Upper lobe of right lung (tissue), 1 donor: ENCODE measurements at regions not wholly inside any gene's neighbourhood (a gene's known extent, or its start where the extent isn't known, plus 50 kb on each side); places are given as distances from the start of the nearest gene placed in this dataset.

ENCODE experiments used
- ATAC-seq: fragments of 200-7000 bp; cut with Tn5 transposase; one replicate; pipeline ENCODE4 v1.9.1; 2020; ENCODE audit warnings: mild to moderate bottlenecking, moderate library complexity
- DNase-seq: peaks from one replicate; pipeline ENCODE4 v3.0.0-alpha.2; 2020
- H3K27ac ChIP-seq: fragments of 200-600 bp; one replicate; pipeline ENCODE4 v1.8.0; 2022
- H3K27me3 ChIP-seq: fragments of 200-600 bp; one replicate; pipeline ENCODE4 v1.8.0; 2022; ENCODE audit warnings: mild to moderate bottlenecking
- H3K36me3 ChIP-seq: fragments of 200-600 bp; one replicate; pipeline ENCODE4 v1.8.0; 2022
- H3K4me1 ChIP-seq: fragments of 200-600 bp; one replicate; pipeline ENCODE4 v1.8.0; 2022
- H3K4me3 ChIP-seq: fragments of 200-600 bp; one replicate; pipeline ENCODE4 v1.8.0; 2022; ENCODE audit warnings: mild to moderate bottlenecking
- H3K9me3 ChIP-seq: fragments of 200-600 bp; one replicate; pipeline ENCODE4 v1.8.0; 2022
- intact Hi-C: fragments of 100-400 bp; cut with DNase I; formaldehyde crosslinking; loops from one replicate; pipeline ENCODE4 v1.11.0; 2022
- TF ChIP-seq, protein P1 (sequence below): fragments of 200-600 bp; IDR thresholded peaks from one replicate; pipeline ENCODE4 v1.8.0; 2022; ENCODE audit warnings: antibody characterized with exemption
- donor health status: DM: no; HTN: yes; CAD: no; lungs with severe emphysema.

DNA sequence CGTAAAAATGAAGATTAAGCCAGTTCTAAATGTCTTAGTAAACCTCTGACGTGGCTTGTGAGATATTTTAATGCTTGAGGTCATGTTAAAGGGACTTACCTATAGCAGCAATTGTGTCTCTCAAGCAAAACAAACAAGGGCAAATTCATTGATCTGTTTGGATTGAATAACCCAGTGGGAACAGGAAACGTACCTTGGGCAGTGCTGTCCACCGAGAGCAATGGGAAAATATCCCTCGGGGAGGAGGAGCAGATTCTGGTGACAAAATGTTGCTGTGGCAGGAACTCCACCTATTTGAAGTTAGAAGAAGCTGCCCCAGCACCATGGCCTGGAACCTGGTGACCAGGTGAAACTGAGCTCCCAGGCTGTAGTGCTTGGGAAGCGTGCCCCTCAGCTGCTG lies 107.1 kb upstream of the FZD8 start:
- no peaks in the 10 kb centered on the region for H3K36me3 ChIP-seq
- TF ChIP-seq, protein P1, sequence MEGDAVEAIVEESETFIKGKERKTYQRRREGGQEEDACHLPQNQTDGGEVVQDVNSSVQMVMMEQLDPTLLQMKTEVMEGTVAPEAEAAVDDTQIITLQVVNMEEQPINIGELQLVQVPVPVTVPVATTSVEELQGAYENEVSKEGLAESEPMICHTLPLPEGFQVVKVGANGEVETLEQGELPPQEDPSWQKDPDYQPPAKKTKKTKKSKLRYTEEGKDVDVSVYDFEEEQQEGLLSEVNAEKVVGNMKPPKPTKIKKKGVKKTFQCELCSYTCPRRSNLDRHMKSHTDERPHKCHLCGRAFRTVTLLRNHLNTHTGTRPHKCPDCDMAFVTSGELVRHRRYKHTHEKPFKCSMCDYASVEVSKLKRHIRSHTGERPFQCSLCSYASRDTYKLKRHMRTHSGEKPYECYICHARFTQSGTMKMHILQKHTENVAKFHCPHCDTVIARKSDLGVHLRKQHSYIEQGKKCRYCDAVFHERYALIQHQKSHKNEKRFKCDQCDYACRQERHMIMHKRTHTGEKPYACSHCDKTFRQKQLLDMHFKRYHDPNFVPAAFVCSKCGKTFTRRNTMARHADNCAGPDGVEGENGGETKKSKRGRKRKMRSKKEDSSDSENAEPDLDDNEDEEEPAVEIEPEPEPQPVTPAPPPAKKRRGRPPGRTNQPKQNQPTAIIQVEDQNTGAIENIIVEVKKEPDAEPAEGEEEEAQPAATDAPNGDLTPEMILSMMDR, result no peak
- intact Hi-C loops, result no loop called here
- H3K27me3 ChIP-seq, result no peaks in the 10 kb centered on the region
- ATAC-seq, result no peak
- H3K9me3 ChIP-seq, result no peaks in the 10 kb centered on the region
- H3K27ac ChIP-seq, result no peak overlapping the region
- no peak overlapping the region for H3K4me3 ChIP-seq
- H3K4me1 ChIP-seq, result no peaks in the 10 kb centered on the region
- DNase-seq, result no peak

DNA sequence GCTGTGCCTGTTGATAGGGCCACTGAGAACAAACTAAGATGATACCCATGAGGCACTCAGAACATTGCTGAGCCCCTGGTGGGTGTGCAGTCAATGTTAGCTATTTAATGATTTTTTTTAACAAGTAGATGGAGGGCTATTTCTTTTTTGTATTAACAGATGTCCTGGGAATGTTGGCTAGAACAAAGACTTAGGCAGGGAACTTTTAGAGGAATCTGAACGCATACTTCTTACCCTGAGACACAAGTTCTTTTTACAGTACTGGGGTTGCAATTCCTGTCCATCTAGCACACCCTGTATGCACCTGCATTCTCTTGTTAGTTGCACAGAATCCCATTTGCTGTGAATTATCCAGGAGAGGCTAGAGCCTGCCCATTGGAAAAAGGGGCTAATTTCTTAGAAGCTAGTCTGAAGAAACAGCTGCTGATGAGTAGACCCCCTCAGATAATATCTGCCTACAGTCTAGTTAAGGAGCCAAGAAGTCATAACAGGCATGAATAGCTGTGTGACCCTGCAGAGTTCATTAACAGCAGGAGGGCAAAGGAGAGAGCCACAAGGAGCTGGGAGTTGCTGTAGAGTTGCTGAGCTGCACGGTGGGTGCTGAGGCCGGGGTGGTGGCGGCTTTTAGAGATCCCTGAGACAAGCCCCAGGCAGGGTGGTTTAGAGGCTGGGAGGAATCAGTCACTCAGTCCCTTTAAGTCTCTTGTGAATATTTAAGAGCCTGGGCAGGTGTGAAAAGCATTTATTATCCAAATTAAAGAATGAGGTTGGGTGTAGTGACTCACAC lies 103.7 kb upstream of the FZD8 start:
- no peak overlapping the region for H3K4me3 ChIP-seq
- intact Hi-C loops, result no loop called here
- ATAC-seq (no peak), DNase-seq (no peak)
- H3K27me3 ChIP-seq, result no peaks in the 10 kb centered on the region
- H3K36me3 ChIP-seq, result no peaks in the 10 kb centered on the region
- no peak overlapping the region for H3K27ac ChIP-seq
- H3K9me3 ChIP-seq, result no peaks in the 10 kb centered on the region
- TF ChIP-seq, protein P1, result no peak
- H3K4me1 ChIP-seq, result no peaks in the 10 kb centered on the region

GRCh38 chr10:35743851-35744250 lies 101.8 kb upstream of the FZD8 start:
- intact Hi-C loops, result no loop called here
- ATAC-seq (no peak), DNase-seq (no peak)
- no peaks in the 10 kb centered on the region for H3K4me1 ChIP-seq
- no peaks in the 10 kb centered on the region for H3K27me3 ChIP-seq
- H3K27ac ChIP-seq, result no peak overlapping the region
- TF ChIP-seq, protein P1, result no peak
- H3K4me3 ChIP-seq, result no peak overlapping the region
- H3K36me3 ChIP-seq, result no peaks in the 10 kb centered on the region
- no peaks in the 10 kb centered on the region for H3K9me3 ChIP-seq

- intact Hi-C loops, result no loop called here
- H3K4me1 ChIP-seq, result no peaks in the 10 kb centered on the region
- H3K27ac ChIP-seq, result no peak overlapping the region
- H3K36me3 ChIP-seq, result no peaks in the 10 kb centered on the region
- H3K4me3 ChIP-seq, result no peak overlapping the region
- no peaks in the 10 kb centered on the region for H3K9me3 ChIP-seq
- TF ChIP-seq, protein P1, result no peak
- no peaks in the 10 kb centered on the region for H3K27me3 ChIP-seq
- no peak for ATAC-seq
- no peak for DNase-seq
Observed at GRCh38 chr10:35743351-35743750, 101.3 kb upstream of the FZD8 start.

- intact Hi-C loops, result no loop called here
- no peak for ATAC-seq
- no peaks in the 10 kb centered on the region for H3K9me3 ChIP-seq
Observed at GRCh38 chr10:35739998-35740397, 97.9 kb upstream of the FZD8 start.

More at GRCh38 chr10:35739998-35740397, 97.9 kb upstream of the FZD8 start:
- Histone ChIP-seq H3K27ac (no peak overlapping the region), H3K4me3 (no peak overlapping the region), H3K27me3 (no peaks in the 10 kb centered on the region), H3K36me3 (no peaks in the 10 kb centered on the region), H3K4me1 (no peaks in the 10 kb centered on the region)
- TF ChIP-seq, protein P1, result no peak
- DNase-seq, result no peak
